DND-41 (cell line): ENCODE measurements at regions not wholly inside any gene's neighbourhood (a gene's known extent, or its start where the extent isn't known, plus 50 kb on each side); places are given as distances from the start of the nearest gene placed in this dataset.
"Not testable (repeated sequence)": the region's sequence is repeated elsewhere in the genome, so short reads cannot be mapped to it uniquely, and the experiment has no call there.

Source experiments
- ATAC-seq: fragments of 200-7000 bp; cut with Tn5 transposase; 3 replicates; pipeline ENCODE4 v1.9.1; 2021; ENCODE audit warnings: low read depth; ENCODE audit not compliant: insufficient read depth
- DNase-seq: peaks from one replicate; pipeline ENCODE4 v3.0.0-alpha.2; 2020
- H2AFZ ChIP-seq: 2 replicates; pipeline ENCODE4 v1.6.0; 2012; ENCODE audit warnings: low read depth, low read length
- H3K27ac ChIP-seq: 2 replicates; pipeline ENCODE4 v1.5.1; 2012; ENCODE audit warnings: low read length, inconsistent platforms
- H3K27me3 ChIP-seq: fragments of 200-600 bp; sonication (generic); 2 replicates; pipeline ENCODE4 v1.6.0; 2012; ENCODE audit warnings: low read length, mild to moderate bottlenecking, inconsistent platforms; ENCODE audit not compliant: insufficient read depth, poor library complexity
- H3K36me3 ChIP-seq: 2 replicates; pipeline ENCODE4 v1.5.1; 2012; ENCODE audit warnings: low read length, inconsistent platforms; ENCODE audit not compliant: insufficient read depth
- H3K4me1 ChIP-seq: 2 replicates; pipeline ENCODE4 v1.5.1; 2012; ENCODE audit warnings: mild to moderate bottlenecking, low read length; ENCODE audit not compliant: insufficient read depth
- H3K4me2 ChIP-seq: 2 replicates; pipeline ENCODE4 v1.6.0; 2012; ENCODE audit warnings: mild to moderate bottlenecking, moderate library complexity, low read length, inconsistent platforms; ENCODE audit not compliant: insufficient read depth
- H3K4me3 ChIP-seq, 2 experiments: fragments of 200-600 bp in 1 of 2; shearing (Covaris generic) in 1 of 2; 2 replicates each; pipeline ENCODE4 v1.5.1; 2012 to 2016; ENCODE audit warnings: inconsistent platforms in 2 of 2, low read length in 2 of 2, mild to moderate bottlenecking in 2 of 2, low read depth in 1 of 2, moderate library complexity in 1 of 2
- H3K79me2 ChIP-seq: 2 replicates; pipeline ENCODE4 v1.6.0; 2012; ENCODE audit warnings: low read length, inconsistent platforms; ENCODE audit not compliant: insufficient read depth
- H3K9ac ChIP-seq: 2 replicates; pipeline ENCODE4 v1.6.0; 2012; ENCODE audit warnings: low read depth, mild to moderate bottlenecking, inconsistent platforms, low read length, moderate library complexity
- H3K9me3 ChIP-seq: 2 replicates; pipeline ENCODE4 v1.5.1; 2012; ENCODE audit warnings: low read length, moderate library complexity, mild to moderate bottlenecking, inconsistent platforms; ENCODE audit not compliant: insufficient read depth, severe bottlenecking
- H4K20me1 ChIP-seq: 2 replicates; pipeline ENCODE4 v1.6.0; 2012; ENCODE audit warnings: low read length; ENCODE audit not compliant: insufficient read depth
- CTCF ChIP-seq: IDR thresholded peaks from 2 replicates; pipeline ENCODE4 v1.5.1; 2012; ENCODE audit warnings: borderline replicate concordance, low read length, moderate library complexity, mild to moderate bottlenecking; ENCODE audit not compliant: poor library complexity, severe bottlenecking; ENCODE audit errors: extremely low read depth
- EZH2 ChIP-seq: IDR thresholded peaks from 3 replicates; pipeline ENCODE4 v1.6.1; 2012; ENCODE audit warnings: borderline replicate concordance, low read depth, mild to moderate bottlenecking, moderate library complexity, low read length, inconsistent platforms; ENCODE audit not compliant: severe bottlenecking

- no peak overlapping the region for H3K9ac ChIP-seq
Observed at GRCh38 chr13:90652036-90652435, 695.5 kb upstream of the MIR17HG start.

GRCh38 chr13:90654970-90655369, 692.5 kb upstream of the MIR17HG start:
- Histone ChIP-seq H4K20me1 (no peaks in the 10 kb centered on the region), H2AFZ (no peak overlapping the region), H3K4me2 (no peak overlapping the region), H3K4me1 (no peaks in the 10 kb centered on the region), H3K36me3 (no peaks in the 10 kb centered on the region), H3K79me2 (no peaks in the 10 kb centered on the region), H3K27me3 (no peaks in the 10 kb centered on the region), H3K4me3 (no peak overlapping the region), H3K9ac (no peak overlapping the region), H3K27ac (no peak overlapping the region), H3K9me3 (peaks cover 4% of the 10 kb centered on the region)
- ATAC-seq = no peak
- no peak for TF ChIP-seq EZH2
- TF ChIP-seq CTCF = no peak
- no peak for DNase-seq

More at GRCh38 chr13:90652036-90652435, 695.5 kb upstream of the MIR17HG start:
- DNase-seq (no peak), ATAC-seq (no peak)
- Histone ChIP-seq H3K36me3 (no peaks in the 10 kb centered on the region), H3K27ac (no peak overlapping the region), H3K9me3 (peaks cover 4% of the 10 kb centered on the region), H3K79me2 (no peaks in the 10 kb centered on the region), H4K20me1 (no peaks in the 10 kb centered on the region), H3K4me3 (no peak overlapping the region), H3K4me1 (no peaks in the 10 kb centered on the region), H2AFZ (no peak overlapping the region), H3K27me3 (no peaks in the 10 kb centered on the region), H3K4me2 (no peak overlapping the region)
- TF ChIP-seq CTCF = no peak
- TF ChIP-seq EZH2 = no peak

GRCh38 chr13:90664200-90664599, 683.3 kb upstream of the MIR17HG start:
- ATAC-seq, H3K79me2 ChIP-seq, H3K4me1 ChIP-seq, H3K9me3 ChIP-seq, DNase-seq, H3K36me3 ChIP-seq, H2AFZ ChIP-seq, H3K27ac ChIP-seq, H3K4me3 ChIP-seq, H4K20me1 ChIP-seq, H3K27me3 ChIP-seq, H3K4me2 ChIP-seq, H3K9ac ChIP-seq: not testable (repeated sequence)

- Histone ChIP-seq H3K9ac (no peak overlapping the region), H3K27ac (no peak overlapping the region), H3K4me1 (no peaks in the 10 kb centered on the region), H4K20me1 (no peaks in the 10 kb centered on the region), H3K36me3 (no peaks in the 10 kb centered on the region), H3K4me2 (no peak overlapping the region), H3K9me3 (no peaks in the 10 kb centered on the region), H3K4me3 (no peak overlapping the region), H3K79me2 (no peaks in the 10 kb centered on the region), H2AFZ (no peak overlapping the region), H3K27me3 (no peaks in the 10 kb centered on the region)
- TF ChIP-seq EZH2 (no peak), CTCF (no peak)
- DNase-seq = no peak
- no peak for ATAC-seq
Observed at GRCh38 chr13:90673746-90674145, 673.7 kb upstream of the MIR17HG start.
